IMR-90 (cell line): ENCODE measurements at regions not wholly inside any gene's neighbourhood (a gene's known extent, or its start where the extent isn't known, plus 50 kb on each side); places are given as distances from the start of the nearest gene placed in this dataset.

Experiments used
- MAFK ChIP-seq: IDR thresholded peaks from 2 replicates; pipeline ENCODE4 v1.6.1; 2012; ENCODE audit warnings: low read depth, low read length, improper control_type of control experiment
- POLR2A ChIP-seq: IDR thresholded peaks from 2 replicates; pipeline ENCODE4 v1.6.1; 2012; ENCODE audit warnings: mild to moderate bottlenecking, low read depth, low read length
- RAD21 ChIP-seq: IDR thresholded peaks from 2 replicates; pipeline ENCODE4 v1.6.1; 2012; ENCODE audit warnings: low read length, improper control_type of control experiment
- RCOR1 ChIP-seq: IDR thresholded peaks from 2 replicates; pipeline ENCODE4 v1.6.1; 2012; ENCODE audit warnings: mild to moderate bottlenecking, low read length, improper control_type of control experiment; ENCODE audit not compliant: insufficient replicate concordance
- TF ChIP-seq, protein P1 (sequence below): conservative IDR thresholded peaks from 2 replicates; pipeline ENCODE4 v1.5.1; 2012; ENCODE audit warnings: mild to moderate bottlenecking, low read depth, low read length, improper control_type of control experiment

DNA sequence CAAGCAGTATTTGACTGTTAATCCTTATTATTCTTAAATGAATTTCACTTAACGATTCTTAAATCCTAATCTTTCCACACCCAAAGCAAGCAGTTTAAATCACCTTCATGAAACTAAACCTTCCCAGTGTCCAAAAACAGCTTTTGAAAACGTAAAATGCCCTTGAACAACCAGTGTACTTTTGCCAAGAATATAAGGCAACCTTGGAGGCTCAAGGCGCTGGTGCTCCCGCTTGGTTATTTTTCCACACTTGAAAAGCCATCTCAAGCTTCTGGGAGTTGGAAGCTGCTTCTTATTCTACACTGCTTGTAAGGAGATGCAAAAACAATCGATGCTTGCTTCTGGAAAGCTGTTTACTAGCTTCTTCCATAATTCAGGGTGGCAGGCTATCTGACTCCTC lies 625.7 kb downstream of the HTR1B start:
- TF ChIP-seq RCOR1 (no peak), POLR2A (no peak), MAFK (no peak), RAD21 (no peak)
- TF ChIP-seq, protein P1, sequence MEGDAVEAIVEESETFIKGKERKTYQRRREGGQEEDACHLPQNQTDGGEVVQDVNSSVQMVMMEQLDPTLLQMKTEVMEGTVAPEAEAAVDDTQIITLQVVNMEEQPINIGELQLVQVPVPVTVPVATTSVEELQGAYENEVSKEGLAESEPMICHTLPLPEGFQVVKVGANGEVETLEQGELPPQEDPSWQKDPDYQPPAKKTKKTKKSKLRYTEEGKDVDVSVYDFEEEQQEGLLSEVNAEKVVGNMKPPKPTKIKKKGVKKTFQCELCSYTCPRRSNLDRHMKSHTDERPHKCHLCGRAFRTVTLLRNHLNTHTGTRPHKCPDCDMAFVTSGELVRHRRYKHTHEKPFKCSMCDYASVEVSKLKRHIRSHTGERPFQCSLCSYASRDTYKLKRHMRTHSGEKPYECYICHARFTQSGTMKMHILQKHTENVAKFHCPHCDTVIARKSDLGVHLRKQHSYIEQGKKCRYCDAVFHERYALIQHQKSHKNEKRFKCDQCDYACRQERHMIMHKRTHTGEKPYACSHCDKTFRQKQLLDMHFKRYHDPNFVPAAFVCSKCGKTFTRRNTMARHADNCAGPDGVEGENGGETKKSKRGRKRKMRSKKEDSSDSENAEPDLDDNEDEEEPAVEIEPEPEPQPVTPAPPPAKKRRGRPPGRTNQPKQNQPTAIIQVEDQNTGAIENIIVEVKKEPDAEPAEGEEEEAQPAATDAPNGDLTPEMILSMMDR = no peak
